ENCODE measurements at regions not wholly inside any gene's neighbourhood (a gene's known extent, or its start where the extent isn't known, plus 50 kb on each side); places are given as distances from the start of the nearest gene placed in this dataset.

DNA sequence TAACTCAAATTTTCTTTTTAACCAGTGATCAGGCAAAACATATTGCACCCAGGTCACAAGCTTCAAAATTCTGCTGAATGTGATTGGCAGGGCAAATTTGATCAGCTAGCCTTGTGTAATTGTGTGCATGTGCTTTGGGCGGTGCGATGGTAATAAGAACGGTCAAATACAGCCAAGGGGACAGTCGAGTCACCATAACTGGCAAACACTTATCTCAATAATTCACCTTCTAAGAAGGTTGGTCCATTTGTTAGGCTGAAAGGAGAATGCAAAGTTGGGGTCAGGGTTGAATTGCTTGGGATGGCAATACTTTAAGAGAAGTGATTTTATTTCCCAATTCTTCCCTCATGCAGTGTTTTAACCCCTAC lies 302.4 kb upstream of the PDZRN3 start:
- DNase-seq: no peak

DNA sequence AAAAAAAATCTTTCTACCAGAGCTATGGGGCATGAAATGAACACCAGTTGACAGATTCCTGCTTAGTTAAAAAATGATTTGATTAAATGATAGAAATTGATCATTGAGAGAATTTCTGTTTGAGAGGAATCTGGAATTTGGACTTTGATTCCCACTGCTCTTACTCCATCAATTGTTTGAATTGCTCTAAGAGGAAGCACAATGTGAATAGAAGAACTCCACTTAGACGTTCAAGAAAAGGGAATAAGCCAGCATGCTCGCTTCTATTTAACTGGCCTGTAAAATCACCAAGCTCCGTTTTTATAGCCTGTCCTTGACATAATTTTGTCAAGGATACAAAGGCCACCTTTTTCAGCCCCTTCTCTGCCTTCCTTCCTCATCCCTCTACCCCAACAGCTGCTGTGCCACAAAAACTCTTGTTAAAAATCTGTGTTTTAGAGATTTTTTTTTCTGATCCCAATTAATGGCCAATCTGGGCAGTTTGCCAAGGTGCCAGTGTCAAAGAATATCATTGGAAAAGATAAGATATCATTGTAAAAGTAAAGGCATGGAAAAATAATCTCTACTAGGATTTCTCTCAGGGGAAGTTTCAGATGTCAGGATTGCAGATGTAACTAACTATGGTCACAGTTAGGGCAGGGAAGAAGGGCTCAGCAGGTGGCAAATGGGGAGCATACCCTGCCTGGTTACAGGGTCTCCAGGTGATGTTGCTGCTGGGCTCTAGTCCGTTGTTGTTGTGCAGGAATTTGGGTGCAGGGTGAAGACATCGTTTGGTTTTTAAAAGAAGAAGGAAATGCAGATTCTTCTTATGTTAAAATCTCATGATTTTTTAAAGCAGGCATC lies 301.8 kb upstream of the PDZRN3 start:
- DNase-seq: no peak

- DNase-seq: no peak
Measured at GRCh38 chr3:73925011-73925410, 300.3 kb upstream of the PDZRN3 start.

DNA sequence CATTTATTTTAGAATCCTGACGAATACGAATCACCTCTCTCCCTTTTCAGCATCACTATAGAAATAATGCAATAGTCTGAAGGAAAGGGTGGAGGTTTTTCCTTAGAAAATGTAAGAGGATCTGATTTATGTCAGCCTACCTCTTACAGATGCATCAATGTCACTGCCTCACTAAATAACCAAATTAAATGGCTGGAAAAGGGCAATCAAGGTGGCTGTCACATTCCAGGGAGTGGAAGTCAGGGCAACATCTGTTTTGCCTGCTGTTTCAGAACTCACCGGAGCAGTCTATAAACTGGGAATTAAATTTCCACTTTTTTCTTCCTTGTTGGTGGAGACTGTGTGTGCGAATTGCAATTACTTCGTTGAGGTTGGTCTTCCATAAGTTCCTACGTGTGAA lies 299.3 kb upstream of the PDZRN3 start:
- DNase-seq: no peak

DNA sequence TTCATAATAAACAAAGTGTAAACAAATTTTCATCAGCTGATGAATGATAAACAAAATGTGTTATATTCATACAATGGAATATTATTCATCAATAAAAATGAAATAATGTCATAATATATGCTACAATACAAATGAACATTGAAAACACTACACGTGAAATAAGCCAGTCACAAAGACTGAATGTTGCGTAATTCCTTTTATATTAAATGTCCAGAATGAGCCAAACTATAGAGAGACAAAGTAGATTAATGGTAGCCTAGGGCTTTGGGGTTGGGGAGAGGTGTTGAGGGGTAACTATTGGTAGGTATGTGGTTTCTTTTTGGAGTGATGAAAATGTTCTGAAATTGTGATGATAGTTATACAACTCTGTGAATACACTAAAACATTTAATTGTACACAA lies 292.9 kb upstream of the PDZRN3 start:
- no peak for DNase-seq

GRCh38 chr3:73915886-73916285 lies 291.1 kb upstream of the PDZRN3 start:
- no peak for DNase-seq

DNA sequence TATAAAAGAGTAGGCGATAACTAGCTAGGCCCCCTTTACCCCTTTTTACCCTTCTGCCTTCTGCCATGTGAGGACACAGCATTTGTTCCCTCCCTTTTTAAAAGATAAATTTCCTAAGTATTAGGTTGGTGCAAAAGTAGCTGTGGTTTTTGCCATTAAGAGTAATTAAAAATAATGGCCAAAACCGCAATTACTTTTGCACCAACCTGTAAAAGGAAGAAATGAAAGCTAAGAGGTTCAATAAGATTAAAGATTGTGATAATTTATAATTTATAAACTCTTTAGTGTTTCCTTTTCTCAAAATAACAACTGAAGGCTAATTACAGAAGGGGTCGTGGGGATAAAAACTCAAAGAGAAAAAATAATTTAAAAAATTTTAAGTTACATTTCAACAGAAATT lies 283.5 kb upstream of the PDZRN3 start:
- DNase-seq: no peak

DNA sequence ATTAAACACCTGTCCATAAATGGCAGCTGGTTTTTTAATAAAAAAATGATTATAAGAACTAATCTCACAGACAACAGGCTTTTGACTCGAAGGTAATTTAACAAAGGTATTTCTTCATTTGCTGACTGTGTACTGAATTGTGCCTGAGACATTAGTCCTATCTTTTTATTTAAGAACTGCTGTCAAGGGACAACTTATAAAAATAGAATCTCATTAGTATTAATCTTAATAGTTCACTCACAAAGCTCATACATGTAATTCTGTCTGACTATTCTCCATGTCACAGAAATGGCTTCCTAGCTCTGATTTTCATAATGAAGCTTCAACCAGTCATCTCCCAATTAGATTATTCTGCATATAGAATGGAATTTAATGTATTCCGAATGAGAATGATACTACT lies 276.9 kb upstream of the PDZRN3 start:
- no peak for DNase-seq

GRCh38 chr3:73894474-73895213 lies 269.9 kb upstream of the PDZRN3 start:
- no peak for DNase-seq

- DNase-seq: no peak
Measured at GRCh38 chr3:73893089-73893488, 268.3 kb upstream of the PDZRN3 start.

DNA sequence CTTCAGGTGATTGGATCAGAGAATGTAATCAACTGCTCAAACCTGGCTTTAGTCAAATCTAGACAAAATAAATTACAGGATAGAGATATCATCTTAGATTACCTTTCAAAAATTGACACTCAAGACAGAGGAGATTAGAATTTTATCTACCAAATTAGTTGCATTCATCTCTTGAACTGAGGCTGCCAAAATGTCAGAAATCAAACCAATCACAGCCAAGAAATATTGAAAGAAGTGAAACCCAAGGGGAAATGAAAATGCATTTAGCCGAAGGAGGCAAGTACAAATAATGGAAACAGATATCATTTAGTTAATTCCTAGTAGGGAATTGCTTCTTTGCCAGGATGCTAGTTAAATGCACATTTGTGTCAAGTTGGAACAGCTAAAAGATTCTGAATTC lies 261.1 kb upstream of the PDZRN3 start:
- no peak for DNase-seq

GRCh38 chr3:73884361-73884760 lies 259.6 kb upstream of the PDZRN3 start:
- no peak for DNase-seq

DNA sequence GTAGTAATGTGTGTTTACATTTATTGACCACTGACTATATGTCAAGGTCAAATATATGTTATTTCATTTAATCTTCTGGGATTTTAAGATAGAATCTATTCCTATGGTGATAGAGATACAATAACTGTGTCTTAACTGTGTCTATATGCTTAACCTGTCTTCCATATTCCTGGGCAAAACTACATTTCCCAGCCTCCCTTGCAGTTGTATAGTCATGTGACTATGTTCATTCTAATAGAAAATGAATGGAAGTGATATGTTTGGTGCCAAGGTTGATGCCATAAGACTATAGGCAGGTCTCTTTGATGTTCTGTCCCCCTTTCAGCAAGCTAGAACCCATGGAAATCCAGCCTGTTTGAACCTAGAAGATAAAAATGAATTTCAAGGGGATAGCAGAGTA lies 258.8 kb upstream of the PDZRN3 start:
- no peak for DNase-seq

DNA sequence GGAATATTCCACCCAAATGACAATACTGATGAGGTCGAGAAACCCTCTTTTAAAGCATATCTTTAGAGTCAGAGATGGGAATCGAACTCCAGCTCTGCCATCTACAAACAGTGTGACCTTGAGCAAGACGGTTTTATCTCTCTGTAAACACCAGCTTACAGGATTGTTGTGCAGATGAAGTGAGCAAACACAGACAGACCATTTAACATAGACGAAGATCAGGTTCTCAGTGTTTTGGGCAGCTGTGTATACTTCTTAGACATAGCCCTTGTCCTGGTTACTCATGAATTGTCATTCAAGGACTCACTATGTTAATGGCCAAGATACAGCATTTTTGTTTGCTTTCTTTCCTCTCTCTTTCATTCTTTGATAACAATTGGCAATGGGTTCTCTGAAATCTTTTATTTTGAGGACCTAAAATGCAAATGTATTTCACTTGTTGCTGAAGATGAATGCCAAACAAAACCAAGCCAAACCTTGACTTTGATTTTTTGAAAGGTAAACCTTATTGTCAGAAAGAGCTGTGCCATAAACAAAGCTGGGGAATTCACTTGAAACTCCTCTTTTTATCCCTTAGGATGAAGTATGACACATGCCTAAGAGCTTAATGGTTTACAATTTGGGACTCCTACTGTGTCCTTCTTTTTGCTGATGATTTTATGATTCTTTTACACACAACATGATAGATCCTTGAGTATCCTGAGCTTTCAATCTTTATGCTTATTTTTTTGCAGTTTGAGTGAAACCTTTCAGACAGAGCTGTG lies 250.0 kb upstream of the PDZRN3 start:
- peak; percentile 47 for DNase-seq

- no peak for DNase-seq
Measured at GRCh38 chr3:73874161-73874560, 249.4 kb upstream of the PDZRN3 start.

GRCh38 chr3:73868688-73869315 lies 244.1 kb upstream of the PDZRN3 start:
- DNase-seq: peak; percentile 43

DNA sequence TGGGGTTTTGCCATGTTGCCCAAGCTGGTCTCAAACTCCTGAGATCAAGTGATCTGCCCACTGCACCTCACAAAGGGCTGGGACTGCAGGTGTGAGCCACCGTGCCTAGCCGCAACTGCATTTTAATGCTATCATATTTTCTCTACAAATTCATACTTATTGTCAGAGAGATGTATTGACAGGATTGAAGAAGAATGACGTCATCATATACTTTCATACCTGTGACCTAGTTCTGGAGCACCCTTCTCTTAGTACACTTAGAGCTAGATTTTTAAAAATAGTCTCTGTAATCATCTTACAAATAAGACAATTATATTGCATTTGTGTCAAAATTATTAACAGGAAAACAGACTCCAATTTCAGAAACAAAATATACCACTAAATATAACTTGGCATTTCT lies 242.8 kb upstream of the PDZRN3 start:
- DNase-seq: no peak

GRCh38 chr3:73866846-73867245 lies 242.1 kb upstream of the PDZRN3 start:
- DNase-seq: no peak

DNA sequence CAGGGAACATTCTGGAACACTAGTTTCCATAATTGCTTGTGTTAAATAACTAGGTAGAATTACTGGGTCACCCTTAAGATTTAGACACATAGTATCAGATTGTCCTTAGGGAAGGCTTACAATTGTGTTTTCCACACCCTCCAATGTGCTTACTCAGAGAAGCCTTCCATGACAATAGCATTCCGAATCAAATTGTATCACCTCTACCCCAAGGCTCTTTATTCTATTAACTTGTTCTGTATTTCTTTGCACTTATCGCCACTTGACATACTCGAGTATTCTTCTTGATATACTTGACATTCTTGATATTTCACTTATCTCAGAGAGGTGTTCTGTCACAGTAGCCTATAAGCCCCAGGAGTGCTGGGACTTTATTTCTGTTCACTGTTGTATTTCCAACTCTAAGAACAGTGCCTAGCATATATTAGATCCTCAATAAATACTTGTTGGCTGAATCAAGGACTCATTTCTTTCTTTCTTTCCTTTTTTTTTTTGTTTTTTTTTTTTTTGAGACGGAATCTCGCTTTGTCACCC lies 238.9 kb upstream of the PDZRN3 start:
- DNase-seq: no peak

- DNase-seq: no peak
Measured at GRCh38 chr3:73855813-73856212, 231.1 kb upstream of the PDZRN3 start.

DNA sequence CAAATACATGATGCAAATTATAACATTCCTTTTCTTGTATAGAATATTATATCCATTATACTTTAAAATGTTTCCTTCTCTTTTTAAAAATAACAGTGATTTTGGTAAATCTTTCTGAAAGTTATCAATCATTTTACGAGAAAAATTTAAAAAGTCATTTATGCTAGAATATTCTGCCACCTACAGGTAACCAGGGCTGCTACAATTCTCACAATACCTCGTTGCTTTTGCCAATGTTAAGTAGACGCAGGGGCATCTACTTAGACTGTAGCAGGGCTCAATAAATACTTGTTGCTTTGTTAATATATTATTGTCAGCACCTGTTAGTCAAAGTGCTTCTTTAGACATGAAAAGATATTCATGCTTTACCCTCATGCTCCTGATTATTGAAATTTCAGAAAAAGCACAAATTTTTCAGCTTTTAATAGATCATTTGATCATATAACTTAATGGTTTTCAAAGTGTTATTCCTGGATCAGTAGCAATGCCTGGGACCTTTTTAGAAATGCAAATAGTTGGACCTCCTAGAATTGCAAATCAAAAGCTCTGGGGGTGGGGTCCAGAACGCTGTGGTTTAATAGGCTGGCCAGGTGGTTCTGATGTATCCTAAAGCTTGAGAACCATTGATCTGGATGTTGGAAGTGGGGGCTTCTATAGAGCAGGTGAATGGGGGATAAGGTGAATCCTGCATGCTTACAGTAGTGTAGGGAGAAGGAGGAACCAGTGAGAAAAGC lies 223.6 kb upstream of the PDZRN3 start:
- DNase-seq: peak; percentile 20

DNA sequence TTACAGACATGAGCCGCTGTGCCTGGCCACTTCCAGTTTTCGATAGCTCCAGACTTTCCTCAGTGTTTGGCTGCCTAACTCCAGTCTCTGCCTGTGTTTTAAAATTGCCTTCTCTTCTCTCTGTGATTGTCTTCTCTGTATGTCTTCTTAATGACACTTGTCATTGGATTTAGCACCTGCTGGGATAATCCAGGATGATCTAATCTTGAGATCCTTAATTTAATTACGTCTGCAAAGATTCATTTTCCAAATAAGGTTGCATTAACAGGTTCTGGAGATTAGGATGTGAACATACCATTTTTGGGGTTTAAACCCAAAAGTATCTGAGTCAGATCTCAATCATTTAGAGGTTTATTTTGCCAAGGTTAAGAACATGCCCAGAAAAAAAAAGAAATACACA lies 222.2 kb upstream of the PDZRN3 start:
- DNase-seq: no peak

Measured in SHP77 treated with DMSO at 0.1 percent for 48 hours (cell line).